ENCODE measurements at regions not wholly inside any gene's neighbourhood (a gene's known extent, or its start where the extent isn't known, plus 50 kb on each side); places are given as distances from the start of the nearest gene placed in this dataset.

DNA sequence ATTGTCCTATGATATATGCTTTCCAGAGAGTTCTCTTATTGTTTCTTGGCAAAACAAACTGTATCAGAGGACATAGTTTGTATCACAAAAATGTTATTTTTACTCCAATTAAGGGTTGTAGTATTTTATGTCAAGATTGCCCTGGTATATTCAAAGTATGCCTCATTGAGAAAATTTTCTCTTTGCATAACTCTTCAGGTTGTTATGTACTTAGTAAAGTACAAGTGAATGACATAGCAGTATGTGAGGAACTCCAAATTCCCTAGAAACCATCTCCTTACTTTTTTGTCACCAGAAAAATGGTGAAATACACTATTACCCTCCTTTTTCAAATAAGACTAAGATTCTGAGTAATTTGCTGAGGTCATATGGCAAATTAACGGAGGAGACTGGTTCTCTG is 355.3 kb downstream of the NFIB start:
- 96% methylated on average over 1 of the region's 1 CpG for WGBS
- no peak for DNase-seq (ENCODE audit: low read depth in 6 of 9, low spot score in 9 of 9)
- no peaks in the 10 kb centered on the region for H3K36me3 ChIP-seq (ENCODE audit: control insufficient read depth in 2 of 2, insufficient read depth in 2 of 2, low read length in 1 of 2)
- no peaks in the 10 kb centered on the region for H3K27me3 ChIP-seq (ENCODE audit: control insufficient read depth in 2 of 2, insufficient read depth in 1 of 2, low read length in 1 of 2)
- no peaks in the 10 kb centered on the region for H3K9me3 ChIP-seq (ENCODE audit: control insufficient read depth in 2 of 2, insufficient read depth in 1 of 2, low read length in 1 of 2)
- H3K4me3 ChIP-seq (ENCODE audit: low read length in 2 of 2), result no peak overlapping the region
- no peaks in the 10 kb centered on the region for H3K4me1 ChIP-seq (ENCODE audit: control insufficient read depth in 2 of 2, insufficient read depth in 2 of 2, low read length in 2 of 2)
- H3K27ac ChIP-seq (ENCODE audit: low read depth in 1 of 2, low read length in 1 of 2), result no peak overlapping the region

DNA sequence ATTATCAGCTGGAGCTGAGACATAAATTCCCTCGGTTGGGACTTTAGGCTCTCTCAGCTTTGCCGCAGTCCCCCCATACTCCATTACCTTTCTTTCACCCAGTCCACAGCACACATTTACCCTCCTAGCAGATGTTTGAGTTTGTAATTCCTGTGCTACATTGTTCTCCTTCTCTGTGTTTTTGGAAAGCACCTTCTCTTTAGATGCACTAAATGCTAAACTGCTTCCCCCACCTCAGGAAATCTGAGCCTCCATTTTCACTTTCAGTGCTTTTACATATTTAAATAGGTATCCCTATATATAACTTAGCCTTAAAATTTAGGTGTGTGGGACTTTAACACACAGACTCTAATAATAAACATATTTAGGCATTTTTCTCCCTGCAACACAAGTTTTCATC is 356.9 kb downstream of the NFIB start:
- 96% methylated on average over 2 of the region's 2 CpGs for WGBS
- Histone ChIP-seq H3K9me3 (ENCODE audit: control insufficient read depth in 2 of 2, insufficient read depth in 1 of 2, low read length in 1 of 2) (no peaks in the 10 kb centered on the region), H3K27me3 (ENCODE audit: control insufficient read depth in 2 of 2, insufficient read depth in 1 of 2, low read length in 1 of 2) (no peaks in the 10 kb centered on the region), H3K4me1 (ENCODE audit: control insufficient read depth in 2 of 2, insufficient read depth in 2 of 2, low read length in 2 of 2) (no peaks in the 10 kb centered on the region), H3K27ac (ENCODE audit: low read depth in 1 of 2, low read length in 1 of 2) (no peak overlapping the region), H3K36me3 (ENCODE audit: control insufficient read depth in 2 of 2, insufficient read depth in 2 of 2, low read length in 1 of 2) (no peaks in the 10 kb centered on the region), H3K4me3 (ENCODE audit: low read length in 2 of 2) (no peak overlapping the region)
- no peak for DNase-seq (ENCODE audit: low read depth in 6 of 9, low spot score in 9 of 9)

DNA sequence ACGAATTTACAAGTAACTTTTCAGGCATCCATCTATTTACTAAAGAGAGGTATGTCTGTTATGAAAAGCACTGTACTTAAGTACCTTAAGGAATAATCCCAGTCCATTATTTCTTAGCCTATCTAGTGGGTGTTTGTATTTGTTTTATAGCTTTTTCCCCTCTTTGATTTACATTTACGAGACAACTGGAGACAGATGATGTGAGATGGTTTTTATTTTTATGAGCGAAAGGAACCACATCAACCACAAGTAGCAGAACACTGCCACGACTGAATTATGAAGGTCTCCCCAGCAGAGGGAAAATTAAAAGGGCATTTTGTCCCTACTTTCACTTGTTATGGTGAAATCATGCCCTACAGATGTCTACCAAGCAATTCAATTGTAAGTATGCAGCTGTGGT is 357.8 kb downstream of the NFIB start:
- Histone ChIP-seq H3K4me1 (ENCODE audit: control insufficient read depth in 2 of 2, insufficient read depth in 2 of 2, low read length in 2 of 2) (no peaks in the 10 kb centered on the region), H3K27me3 (ENCODE audit: control insufficient read depth in 2 of 2, insufficient read depth in 1 of 2, low read length in 1 of 2) (no peaks in the 10 kb centered on the region), H3K27ac (ENCODE audit: low read depth in 1 of 2, low read length in 1 of 2) (no peak overlapping the region), H3K9me3 (ENCODE audit: control insufficient read depth in 2 of 2, insufficient read depth in 1 of 2, low read length in 1 of 2) (no peaks in the 10 kb centered on the region), H3K36me3 (ENCODE audit: control insufficient read depth in 2 of 2, insufficient read depth in 2 of 2, low read length in 1 of 2) (no peaks in the 10 kb centered on the region), H3K4me3 (ENCODE audit: low read length in 2 of 2) (no peak overlapping the region)
- no peak for DNase-seq (ENCODE audit: low read depth in 6 of 9, low spot score in 9 of 9)
- WGBS, result 10% methylated on average over 4 of the region's 4 CpGs

DNA sequence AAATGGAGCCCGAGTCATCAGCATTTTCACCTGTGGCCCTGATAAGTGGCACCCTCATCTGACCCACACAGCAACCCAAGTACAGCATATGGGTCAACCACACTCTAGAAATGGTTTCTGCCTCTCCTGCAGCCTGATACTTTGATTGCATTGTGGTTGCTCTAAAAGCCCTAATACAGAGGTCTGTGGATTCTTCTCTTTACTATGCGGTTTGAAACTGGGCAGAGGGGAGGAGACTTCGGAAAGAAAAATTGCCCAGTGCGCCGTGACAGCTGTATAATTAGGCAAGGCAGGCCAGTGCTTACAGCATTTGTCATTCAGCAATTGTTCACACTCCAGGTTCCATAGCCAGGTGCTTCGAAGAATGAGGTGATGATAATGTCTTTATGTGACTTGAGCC is 361.0 kb downstream of the NFIB start:
- 89% methylated on average over 6 of the region's 6 CpGs for WGBS
- no peaks in the 10 kb centered on the region for H3K36me3 ChIP-seq (ENCODE audit: control insufficient read depth in 2 of 2, insufficient read depth in 2 of 2, low read length in 1 of 2)
- H3K4me1 ChIP-seq (ENCODE audit: control insufficient read depth in 2 of 2, insufficient read depth in 2 of 2, low read length in 2 of 2), result no peaks in the 10 kb centered on the region
- H3K27ac ChIP-seq (ENCODE audit: low read depth in 1 of 2, low read length in 1 of 2), result no peak overlapping the region
- no peaks in the 10 kb centered on the region for H3K9me3 ChIP-seq (ENCODE audit: control insufficient read depth in 2 of 2, insufficient read depth in 1 of 2, low read length in 1 of 2)
- DNase-seq (ENCODE audit: low read depth in 6 of 9, low spot score in 9 of 9), result no peak
- H3K27me3 ChIP-seq (ENCODE audit: control insufficient read depth in 2 of 2, insufficient read depth in 1 of 2, low read length in 1 of 2), result no peaks in the 10 kb centered on the region
- no peak overlapping the region for H3K4me3 ChIP-seq (ENCODE audit: low read length in 2 of 2)

DNA sequence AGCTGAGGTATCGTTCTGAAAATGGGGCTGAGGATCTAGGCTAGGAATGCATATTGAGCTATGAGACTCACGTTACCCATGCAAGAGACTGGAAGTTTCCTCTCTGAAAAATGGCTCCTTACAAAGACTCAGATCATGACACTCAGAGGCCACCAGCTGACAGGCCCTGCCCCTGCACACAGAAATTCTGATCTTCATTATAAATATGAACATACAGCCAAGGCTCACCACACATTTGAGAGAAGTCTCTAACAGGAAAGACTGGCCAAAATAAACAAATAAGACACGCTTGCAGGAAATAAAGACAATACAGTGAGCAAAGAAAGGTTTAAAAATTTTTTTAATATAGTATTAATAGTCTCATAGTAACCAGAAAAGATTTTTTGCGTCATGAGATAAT is 365.9 kb downstream of the NFIB start:
- Histone ChIP-seq H3K27me3 (ENCODE audit: control insufficient read depth in 2 of 2, insufficient read depth in 1 of 2, low read length in 1 of 2) (no peaks in the 10 kb centered on the region), H3K27ac (ENCODE audit: low read depth in 1 of 2, low read length in 1 of 2) (no peak overlapping the region), H3K9me3 (ENCODE audit: control insufficient read depth in 2 of 2, insufficient read depth in 1 of 2, low read length in 1 of 2) (no peaks in the 10 kb centered on the region), H3K36me3 (ENCODE audit: control insufficient read depth in 2 of 2, insufficient read depth in 2 of 2, low read length in 1 of 2) (no peaks in the 10 kb centered on the region), H3K4me1 (ENCODE audit: control insufficient read depth in 2 of 2, insufficient read depth in 2 of 2, low read length in 2 of 2) (no peaks in the 10 kb centered on the region), H3K4me3 (ENCODE audit: low read length in 2 of 2) (no peak overlapping the region)
- DNase-seq (ENCODE audit: low read depth in 6 of 9, low spot score in 9 of 9), result no peak
- 91% methylated on average over 4 of the region's 4 CpGs for WGBS

DNA sequence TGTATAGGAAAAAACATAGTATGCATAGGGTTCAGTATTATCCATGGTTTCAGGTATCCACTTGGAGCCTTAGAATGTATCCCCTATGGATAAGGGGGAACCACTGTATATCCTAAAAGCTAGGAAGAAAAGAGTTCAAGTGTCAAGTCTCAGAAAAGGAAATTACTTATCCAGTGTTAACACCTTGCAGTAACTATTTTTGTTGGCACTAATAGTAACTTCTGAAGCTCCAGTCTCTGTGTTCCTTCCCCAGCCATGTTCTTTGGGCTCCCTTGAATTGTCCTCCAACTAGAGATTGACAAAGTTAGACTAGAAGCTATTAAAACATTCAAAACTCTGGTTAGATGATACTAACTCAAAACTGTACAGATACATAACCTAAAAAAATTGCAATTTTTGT is 370.8 kb downstream of the NFIB start:
- H3K27ac ChIP-seq (ENCODE audit: low read depth in 1 of 2, low read length in 1 of 2), result no peak overlapping the region
- H3K4me1 ChIP-seq (ENCODE audit: control insufficient read depth in 2 of 2, insufficient read depth in 2 of 2, low read length in 2 of 2), result no peaks in the 10 kb centered on the region
- no peaks in the 10 kb centered on the region for H3K27me3 ChIP-seq (ENCODE audit: control insufficient read depth in 2 of 2, insufficient read depth in 1 of 2, low read length in 1 of 2)
- no peaks in the 10 kb centered on the region for H3K9me3 ChIP-seq (ENCODE audit: control insufficient read depth in 2 of 2, insufficient read depth in 1 of 2, low read length in 1 of 2)
- H3K36me3 ChIP-seq (ENCODE audit: control insufficient read depth in 2 of 2, insufficient read depth in 2 of 2, low read length in 1 of 2), result no peaks in the 10 kb centered on the region
- DNase-seq (ENCODE audit: low read depth in 6 of 9, low spot score in 9 of 9), result no peak
- no peak overlapping the region for H3K4me3 ChIP-seq (ENCODE audit: low read length in 2 of 2)

DNA sequence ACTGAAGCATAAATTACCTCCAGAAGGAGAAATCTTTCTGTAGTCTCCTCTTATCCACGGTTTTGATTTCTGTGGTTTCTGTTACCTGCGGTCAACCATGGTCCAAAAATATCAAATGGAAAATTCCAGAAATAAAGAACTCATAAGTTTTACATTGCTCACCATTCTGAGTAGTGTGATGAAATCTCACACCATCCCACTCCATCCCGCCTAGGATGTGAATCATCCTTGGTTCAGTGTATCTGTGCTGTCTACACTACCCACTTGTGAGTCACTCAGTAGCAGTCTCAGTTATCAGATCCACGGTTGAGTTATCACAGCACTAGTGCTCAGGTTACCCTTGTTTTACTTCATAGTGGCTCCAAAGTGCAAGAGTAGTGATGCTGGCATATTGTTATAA is 371.2 kb downstream of the NFIB start:
- Histone ChIP-seq H3K9me3 (ENCODE audit: control insufficient read depth in 2 of 2, insufficient read depth in 1 of 2, low read length in 1 of 2) (no peaks in the 10 kb centered on the region), H3K36me3 (ENCODE audit: control insufficient read depth in 2 of 2, insufficient read depth in 2 of 2, low read length in 1 of 2) (no peaks in the 10 kb centered on the region), H3K27me3 (ENCODE audit: control insufficient read depth in 2 of 2, insufficient read depth in 1 of 2, low read length in 1 of 2) (no peaks in the 10 kb centered on the region), H3K4me1 (ENCODE audit: control insufficient read depth in 2 of 2, insufficient read depth in 2 of 2, low read length in 2 of 2) (no peaks in the 10 kb centered on the region), H3K27ac (ENCODE audit: low read depth in 1 of 2, low read length in 1 of 2) (no peak overlapping the region), H3K4me3 (ENCODE audit: low read length in 2 of 2) (no peak overlapping the region)
- WGBS, result 88% methylated on average over 4 of the region's 4 CpGs
- no peak for DNase-seq (ENCODE audit: low read depth in 6 of 9, low spot score in 9 of 9)

DNA sequence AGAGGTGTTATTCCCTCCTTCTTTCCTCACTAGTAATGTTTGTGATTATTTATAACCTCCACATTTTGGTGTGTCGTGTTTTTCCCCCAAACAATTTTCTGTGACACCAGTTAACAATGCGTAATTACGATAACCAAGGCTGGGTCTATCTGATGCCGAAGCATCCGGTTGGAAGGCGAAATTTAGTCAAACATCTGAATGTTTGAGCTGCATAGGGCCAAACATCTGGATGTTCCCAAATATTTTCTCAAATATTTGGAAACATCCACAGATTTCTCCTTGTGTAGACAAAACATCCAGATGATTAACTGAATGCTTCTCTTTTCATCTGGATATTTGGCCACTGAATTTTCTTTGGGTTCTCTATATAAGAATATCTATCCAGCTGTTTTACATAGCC is 371.7 kb downstream of the NFIB start:
- Histone ChIP-seq H3K36me3 (ENCODE audit: control insufficient read depth in 2 of 2, insufficient read depth in 2 of 2, low read length in 1 of 2) (no peaks in the 10 kb centered on the region), H3K27me3 (ENCODE audit: control insufficient read depth in 2 of 2, insufficient read depth in 1 of 2, low read length in 1 of 2) (no peaks in the 10 kb centered on the region), H3K27ac (ENCODE audit: low read depth in 1 of 2, low read length in 1 of 2) (no peak overlapping the region), H3K4me1 (ENCODE audit: control insufficient read depth in 2 of 2, insufficient read depth in 2 of 2, low read length in 2 of 2) (no peaks in the 10 kb centered on the region), H3K4me3 (ENCODE audit: low read length in 2 of 2) (no peak overlapping the region), H3K9me3 (ENCODE audit: control insufficient read depth in 2 of 2, insufficient read depth in 1 of 2, low read length in 1 of 2) (no peaks in the 10 kb centered on the region)
- 97% methylated on average over 6 of the region's 6 CpGs for WGBS
- no peak for DNase-seq (ENCODE audit: low read depth in 6 of 9, low spot score in 9 of 9)

DNA sequence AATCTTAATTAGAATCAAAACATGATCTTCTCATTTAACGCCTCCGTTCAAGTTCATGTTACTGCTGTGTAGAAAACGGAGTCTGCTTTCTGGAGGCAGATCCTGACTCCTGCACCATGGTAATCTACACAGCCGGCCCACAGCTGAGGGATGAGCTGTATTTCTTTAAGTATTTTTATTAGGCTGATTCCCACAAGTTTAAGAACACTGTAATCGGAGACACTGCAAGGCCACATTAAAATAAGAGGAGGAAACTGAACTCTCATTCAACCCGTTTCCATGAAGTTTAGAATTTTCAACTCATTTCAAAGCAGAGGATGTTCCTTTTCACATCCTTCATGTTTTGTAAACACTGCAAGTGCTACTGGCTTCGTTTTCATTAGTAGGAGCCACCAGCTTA is 372.2 kb downstream of the NFIB start:
- H3K27ac ChIP-seq (ENCODE audit: low read depth in 1 of 2, low read length in 1 of 2), result no peak overlapping the region
- no peaks in the 10 kb centered on the region for H3K36me3 ChIP-seq (ENCODE audit: control insufficient read depth in 2 of 2, insufficient read depth in 2 of 2, low read length in 1 of 2)
- no peak overlapping the region for H3K4me3 ChIP-seq (ENCODE audit: low read length in 2 of 2)
- H3K4me1 ChIP-seq (ENCODE audit: control insufficient read depth in 2 of 2, insufficient read depth in 2 of 2, low read length in 2 of 2), result no peaks in the 10 kb centered on the region
- H3K9me3 ChIP-seq (ENCODE audit: control insufficient read depth in 2 of 2, insufficient read depth in 1 of 2, low read length in 1 of 2), result no peaks in the 10 kb centered on the region
- WGBS, result 88% methylated on average over 7 of the region's 7 CpGs
- H3K27me3 ChIP-seq (ENCODE audit: control insufficient read depth in 2 of 2, insufficient read depth in 1 of 2, low read length in 1 of 2), result no peaks in the 10 kb centered on the region
- no peak for DNase-seq (ENCODE audit: low read depth in 6 of 9, low spot score in 9 of 9)
